ENCODE measurements at regions not wholly inside any gene's neighbourhood (a gene's known extent, or its start where the extent isn't known, plus 50 kb on each side); places are given as distances from the start of the nearest gene placed in this dataset.

- TF ChIP-seq CTCF (IDR thresholded peaks at IDR 0.05): no peak
- TF ChIP-seq POLR2A (IDR thresholded peaks at IDR 0.05): no peak
These were observed 89.9 kb downstream of the TOMM20 start for GRCh38 chr1:235038701-235039100.

Measured in breast epithelium (tissue), 3 donors.